Heart left ventricle (tissue), 16 donors: ENCODE measurements at regions not wholly inside any gene's neighbourhood (a gene's known extent, or its start where the extent isn't known, plus 50 kb on each side); places are given as distances from the start of the nearest gene placed in this dataset.
A peak's percentile ranks its signal among the peaks of the same experiment; 100 is the strongest.

ENCODE experiments used
- ATAC-seq, 4 donors: fragments of 200-7000 bp; cut with Tn5 transposase; one replicate each; pipeline ENCODE4 v1.9.1; 2020 to 2022; ENCODE audit warnings: moderate library complexity in 4 of 4, mild to moderate bottlenecking in 3 of 4, moderate number of reproducible peaks in 1 of 4
- DNase-seq, 5 donors: peaks; one replicate each; pipeline ENCODE4 v3.0.0-alpha.2; 2020
- H3K27ac ChIP-seq, 12 donors: fragments of 200-600 bp; sonication (generic) in 4 of 12; one replicate each; pipeline versions ENCODE4 v1.5.0 to v1.8.0; 2016 to 2022; ENCODE audit warnings: mild to moderate bottlenecking in 2 of 12
- H3K27me3 ChIP-seq, 9 donors: fragments of 200-600 bp; sonication (generic) in 2 of 9; one replicate each; pipeline versions ENCODE4 v1.5.1 to v1.8.0; 2016 to 2022; ENCODE audit warnings: mild to moderate bottlenecking in 3 of 9
- H3K36me3 ChIP-seq, 9 donors: fragments of 200-600 bp; sonication (generic) in 2 of 9; one replicate each; pipeline versions ENCODE4 v1.5.0 to v1.8.0; 2018 to 2022; ENCODE audit warnings: mild to moderate bottlenecking in 2 of 9
- H3K4me1 ChIP-seq, 12 donors: fragments of 200-600 bp; sonication (generic) in 4 of 12; one replicate each; pipeline versions ENCODE4 v1.5.0 to v1.8.0; 2016 to 2022; ENCODE audit warnings: mild to moderate bottlenecking in 3 of 12
- H3K4me3 ChIP-seq, 12 donors: fragments of 200-600 bp; sonication (generic) in 4 of 12; one replicate each; pipeline versions ENCODE4 v1.5.0 to v1.8.0; 2017 to 2022; ENCODE audit warnings: mild to moderate bottlenecking in 9 of 12, moderate library complexity in 4 of 12
- H3K9me3 ChIP-seq, 12 donors: fragments of 200-600 bp; sonication (generic) in 4 of 12; one replicate each; pipeline versions ENCODE4 v1.5.0 to v1.8.0; 2016 to 2022; ENCODE audit warnings: mild to moderate bottlenecking in 1 of 12
- CTCF ChIP-seq, 12 donors: fragments of 200-600 bp; sonication (generic) in 4 of 12; IDR thresholded peaks; one replicate each; pipeline versions ENCODE4 v1.5.0 to v1.8.0; 2018 to 2022; ENCODE audit warnings: antibody characterized with exemption in 12 of 12, mild to moderate bottlenecking in 5 of 12
- POLR2A ChIP-seq, 2 donors: fragments of 450-650 bp; IDR thresholded peaks; one replicate each; pipeline ENCODE4 v1.6.1; 2017; ENCODE audit warnings: antibody characterized with exemption in 2 of 2, mild to moderate bottlenecking in 2 of 2, moderate library complexity in 2 of 2
- WGBS, 4 donors: extraction: QIAGEN DNeasy Blood & Tissue Kit in 2 of 4; methylation state at CpG; one replicate each; pipeline versions ENCODE4 v1.1.5 to v1.1.7; 2013 to 2018; 5-methylcytosine and 5-hydroxymethylcytosine counted together
- intact Hi-C, 10 donors: fragments of 100-400 bp; cut with DNase I; formaldehyde crosslinking; loops; one replicate each; pipeline versions ENCODE4 v1.11.1 to v1.14.2; 2022
- donor health status: ischemic (EF 13 %, LVEDD 7.1; RV severe dilation, severe dysfunction).
- donor health status: healthy with polysubstance abuse.
- donor health status: DM: no; HTN: yes; CAD: no.
- donor health status: DM: no; HTN: no; CAD: no.
- donor health status: ischemic (EF 25% LVEDD 6.9; RV normal size, moderate dysfunction).
- donor health status: ischemic (EF 25% LVEDD 5.7; RV mildly dilated, moderate dysfunction).
- donor health status: healthy.
- donor health status: DM: yes; HTN: yes; CAD: no.
- donor health status: ischemic (EF 35%, LVEDD 5.7; RV mildly dilated, moderate dysfunction).
- donor health status: nonischemic (EF 11% LVEDD 7.7; RV severe dilation, severe dysfunction).
- donor health status: DM: yes; HTN: yes; CAD: no.
- donor health status: PGD.
- donor health status: ischemic (EF 29% LVEDD 5.4; RV normal size, mild dysfunction).
- donor health status: nonischemic (EF 23%, LVEDD 6.1; RV moderate dilation, normal function).

GRCh38 chr9:16150938-16151650 lies 598.3 kb downstream of the CCDC171 start:
- H3K27me3 ChIP-seq, result peaks cover 0 to 10% (median 0%) of the 10 kb centered on the region in 9 donors
- H3K27ac ChIP-seq, result peak overlapping the region in 4 of 12 donors; percentile 5 to 67 (median 21)
- peaks cover 0 to 4% (median 0%) of the 10 kb centered on the region in 12 donors for H3K9me3 ChIP-seq
- ATAC-seq, result peak; percentile 20 to 54 (median 40)
- H3K4me1 ChIP-seq, result peaks cover 0 to 16% (median 0%) of the 10 kb centered on the region in 12 donors
- TF ChIP-seq CTCF (IDR thresholded peaks at IDR 0.05) (no peak), POLR2A (IDR thresholded peaks at IDR 0.05) (no peak)
- DNase-seq, result no peak
- H3K4me3 ChIP-seq, result no peak overlapping the region
- intact Hi-C loops, result loop anchor here in 1 of 10 donors (5.0 kb wide), 1 partner anchor 46 kb away; no protein-coding TSS in a partner anchor
- WGBS, 4 donors, result 48 to 58% (median 55%) methylated on average over 9 of the region's 9 CpGs
- no peaks in the 10 kb centered on the region for H3K36me3 ChIP-seq

GRCh38 chr9:16152276-16153101 lies 599.6 kb downstream of the CCDC171 start:
- no peaks in the 10 kb centered on the region for H3K36me3 ChIP-seq
- H3K4me3 ChIP-seq, result no peak overlapping the region
- intact Hi-C loops, result loop anchor here in 1 of 10 donors (5.0 kb wide), 1 partner anchor 45 kb away; no protein-coding TSS in a partner anchor
- 72 to 87% (median 77%) methylated on average over 12 of the region's 12 CpGs for WGBS, 4 donors
- peaks cover 0 to 16% (median 0%) of the 10 kb centered on the region in 12 donors for H3K4me1 ChIP-seq
- H3K9me3 ChIP-seq, result peaks cover 0 to 4% (median 0%) of the 10 kb centered on the region in 12 donors
- DNase-seq (no peak), ATAC-seq (no peak)
- peaks cover 0 to 10% (median 0%) of the 10 kb centered on the region in 9 donors for H3K27me3 ChIP-seq
- TF ChIP-seq POLR2A (IDR thresholded peaks at IDR 0.05), result no peak
- TF ChIP-seq CTCF (IDR thresholded peaks at IDR 0.05), result no peak
- peak overlapping the region in 1 of 12 donors; percentile 35 for H3K27ac ChIP-seq

GRCh38 chr9:16153221-16153620 lies 600.4 kb downstream of the CCDC171 start:
- TF ChIP-seq CTCF (IDR thresholded peaks at IDR 0.05), result no peak
- no peak for TF ChIP-seq POLR2A (IDR thresholded peaks at IDR 0.05)
- Histone ChIP-seq H3K27me3 (peaks cover 0 to 10% (median 0%) of the 10 kb centered on the region in 9 donors), H3K9me3 (peaks cover 0 to 4% (median 0%) of the 10 kb centered on the region in 12 donors), H3K4me1 (peaks cover 0 to 16% (median 0%) of the 10 kb centered on the region in 12 donors), H3K4me3 (no peak overlapping the region), H3K36me3 (no peaks in the 10 kb centered on the region), H3K27ac (no peak overlapping the region)
- intact Hi-C loops, result loop anchor here in 1 of 10 donors (5.0 kb wide), 1 partner anchor 44 kb away; no protein-coding TSS in a partner anchor
- WGBS, 4 donors, result 91 to 96% (median 94%) methylated on average over 11 of the region's 11 CpGs
- ATAC-seq (no peak), DNase-seq (no peak)

GRCh38 chr9:16153741-16154140 lies 600.9 kb downstream of the CCDC171 start:
- TF ChIP-seq CTCF (IDR thresholded peaks at IDR 0.05), result no peak
- no peak for TF ChIP-seq POLR2A (IDR thresholded peaks at IDR 0.05)
- Histone ChIP-seq H3K36me3 (no peaks in the 10 kb centered on the region), H3K9me3 (peaks cover 0 to 4% (median 0%) of the 10 kb centered on the region in 12 donors), H3K27me3 (peaks cover 0 to 10% (median 0%) of the 10 kb centered on the region in 9 donors), H3K4me3 (no peak overlapping the region), H3K4me1 (peaks cover 0 to 16% (median 0%) of the 10 kb centered on the region in 12 donors), H3K27ac (no peak overlapping the region)
- WGBS, 4 donors, result 78 to 93% (median 85%) methylated on average over 2 of the region's 2 CpGs
- intact Hi-C loops, result loop anchor here in 1 of 10 donors (5.0 kb wide), 1 partner anchor 44 kb away; no protein-coding TSS in a partner anchor
- DNase-seq (no peak), ATAC-seq (no peak)
